HFFc6 (cell line): ENCODE measurements at regions not wholly inside any gene's neighbourhood (a gene's known extent, or its start where the extent isn't known, plus 50 kb on each side); places are given as distances from the start of the nearest gene placed in this dataset.

Experiments
- DNase-seq: peaks from one replicate; pipeline ENCODE4 v3.0.0-alpha.2; 2018
- H3K27ac Mint-ChIP-seq: 2 replicates; pipeline ENCODE4 v1.8.0; 2020; ENCODE audit warnings: mild to moderate bottlenecking, mixed read lengths
- H3K27me3 Mint-ChIP-seq: 2 replicates; pipeline ENCODE4 v1.8.0; 2021; ENCODE audit warnings: mild to moderate bottlenecking, moderate library complexity, mixed read lengths; ENCODE audit not compliant: insufficient read depth
- H3K36me3 Mint-ChIP-seq: 2 replicates; pipeline ENCODE4 v1.8.0; 2021; ENCODE audit warnings: low read depth, mixed read lengths
- H3K4me1 Mint-ChIP-seq: 2 replicates; pipeline ENCODE4 v1.8.0; 2020; ENCODE audit warnings: low read depth, mixed read lengths
- H3K4me3 Mint-ChIP-seq: 2 replicates; pipeline ENCODE4 v1.8.0; 2020; ENCODE audit warnings: mild to moderate bottlenecking, moderate library complexity, mixed read lengths
- H3K9me3 Mint-ChIP-seq: 2 replicates; pipeline ENCODE4 v1.8.0; 2020; ENCODE audit warnings: mild to moderate bottlenecking, mixed read lengths
- TF ChIP-seq, protein P1 (sequence below): fragments of 200-600 bp; sonication (generic); IDR thresholded peaks from 2 replicates; pipeline ENCODE4 v1.5.0; 2021; ENCODE audit warnings: antibody characterized with exemption, mild to moderate bottlenecking

GRCh38 chr1:34668063-34668462 is 86.8 kb upstream of the GJB5 start:
- TF ChIP-seq, protein P1, sequence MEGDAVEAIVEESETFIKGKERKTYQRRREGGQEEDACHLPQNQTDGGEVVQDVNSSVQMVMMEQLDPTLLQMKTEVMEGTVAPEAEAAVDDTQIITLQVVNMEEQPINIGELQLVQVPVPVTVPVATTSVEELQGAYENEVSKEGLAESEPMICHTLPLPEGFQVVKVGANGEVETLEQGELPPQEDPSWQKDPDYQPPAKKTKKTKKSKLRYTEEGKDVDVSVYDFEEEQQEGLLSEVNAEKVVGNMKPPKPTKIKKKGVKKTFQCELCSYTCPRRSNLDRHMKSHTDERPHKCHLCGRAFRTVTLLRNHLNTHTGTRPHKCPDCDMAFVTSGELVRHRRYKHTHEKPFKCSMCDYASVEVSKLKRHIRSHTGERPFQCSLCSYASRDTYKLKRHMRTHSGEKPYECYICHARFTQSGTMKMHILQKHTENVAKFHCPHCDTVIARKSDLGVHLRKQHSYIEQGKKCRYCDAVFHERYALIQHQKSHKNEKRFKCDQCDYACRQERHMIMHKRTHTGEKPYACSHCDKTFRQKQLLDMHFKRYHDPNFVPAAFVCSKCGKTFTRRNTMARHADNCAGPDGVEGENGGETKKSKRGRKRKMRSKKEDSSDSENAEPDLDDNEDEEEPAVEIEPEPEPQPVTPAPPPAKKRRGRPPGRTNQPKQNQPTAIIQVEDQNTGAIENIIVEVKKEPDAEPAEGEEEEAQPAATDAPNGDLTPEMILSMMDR = no peak
- no peak overlapping the region for H3K4me3 Mint-ChIP-seq

GRCh38 chr1:34670982-34671381 is 83.9 kb upstream of the GJB5 start:
- H3K27ac Mint-ChIP-seq = no peak overlapping the region
- DNase-seq = no peak
- H3K4me3 Mint-ChIP-seq = no peak overlapping the region
- H3K9me3 Mint-ChIP-seq = peaks cover 19% of the 10 kb centered on the region
- H3K4me1 Mint-ChIP-seq = no peaks in the 10 kb centered on the region
- TF ChIP-seq, protein P1 = no peak
- no peaks in the 10 kb centered on the region for H3K36me3 Mint-ChIP-seq
- H3K27me3 Mint-ChIP-seq = peaks cover 2% of the 10 kb centered on the region; the same call in 1 of the 2 replicates

More at GRCh38 chr1:34668063-34668462, 86.8 kb upstream of the GJB5 start:
- no peak overlapping the region for H3K27ac Mint-ChIP-seq
- H3K4me1 Mint-ChIP-seq = no peaks in the 10 kb centered on the region
- no peak for DNase-seq
- H3K36me3 Mint-ChIP-seq = no peaks in the 10 kb centered on the region
- H3K27me3 Mint-ChIP-seq = peaks cover 2% of the 10 kb centered on the region; the same call in 1 of the 2 replicates
- H3K9me3 Mint-ChIP-seq = peaks cover 19% of the 10 kb centered on the region

- TF ChIP-seq, protein P1 = no peak
- no peak overlapping the region for H3K27ac Mint-ChIP-seq
- peaks cover 19% of the 10 kb centered on the region for H3K9me3 Mint-ChIP-seq
- H3K4me1 Mint-ChIP-seq = no peaks in the 10 kb centered on the region
- H3K4me3 Mint-ChIP-seq = no peak overlapping the region
- H3K27me3 Mint-ChIP-seq = peaks cover 2% of the 10 kb centered on the region; the same call in 1 of the 2 replicates
- DNase-seq = no peak
- no peaks in the 10 kb centered on the region for H3K36me3 Mint-ChIP-seq
Observed at GRCh38 chr1:34671887-34672286, 83.0 kb upstream of the GJB5 start.

DNA sequence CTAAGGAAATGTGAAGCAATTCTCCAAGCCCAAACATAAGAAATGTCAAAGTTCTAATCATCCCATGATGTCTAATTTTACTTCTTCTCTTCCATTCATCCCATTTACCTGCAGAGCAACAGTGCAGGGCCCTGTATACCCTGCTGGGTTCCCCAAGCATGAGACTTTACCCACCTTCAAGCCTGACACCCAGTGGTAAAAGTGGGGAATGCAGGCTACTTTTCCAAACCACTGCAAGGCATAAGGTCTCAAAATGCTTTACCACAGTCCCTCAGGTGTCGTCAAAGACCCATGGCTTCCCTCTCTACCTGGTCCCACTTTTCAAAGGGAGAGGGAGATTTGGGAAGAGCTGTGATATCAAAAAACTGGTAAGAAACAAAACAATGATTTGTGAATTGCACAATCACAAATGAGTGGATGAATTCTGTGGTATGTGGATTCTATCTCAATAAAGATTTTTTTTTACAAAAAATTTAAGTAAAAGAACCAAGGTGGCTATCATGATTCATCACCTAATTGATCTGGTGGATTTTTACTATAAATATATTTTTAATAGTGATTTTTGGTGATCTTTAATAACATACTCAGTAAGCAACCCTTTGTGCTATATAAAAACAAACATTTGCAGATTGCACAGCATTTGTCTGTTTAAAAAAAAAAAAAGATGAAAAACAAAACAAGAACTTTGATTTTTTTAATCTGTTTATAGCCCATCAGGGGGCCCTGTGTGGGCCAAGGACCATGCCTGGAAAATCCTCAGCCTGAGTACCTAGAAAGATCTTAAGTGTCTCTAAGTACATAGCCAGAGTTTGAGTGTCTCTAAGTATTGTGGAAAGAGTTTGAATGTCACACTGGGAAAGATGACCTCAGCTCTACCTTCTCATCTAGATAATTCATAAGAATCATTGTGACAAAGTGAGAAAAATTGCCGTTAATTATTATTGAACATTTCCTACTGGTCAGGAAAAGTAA is 73.1 kb upstream of the GJB5 start:
- H3K36me3 Mint-ChIP-seq = no peaks in the 10 kb centered on the region
- no peaks in the 10 kb centered on the region for H3K4me1 Mint-ChIP-seq
- TF ChIP-seq, protein P1 = peak; percentile 85
- peaks cover 5% of the 10 kb centered on the region; the same call in 1 of the 2 replicates for H3K27me3 Mint-ChIP-seq
- no peaks in the 10 kb centered on the region for H3K9me3 Mint-ChIP-seq
- H3K4me3 Mint-ChIP-seq = no peak overlapping the region
- H3K27ac Mint-ChIP-seq = no peak overlapping the region
- peak; percentile 15 for DNase-seq

DNA sequence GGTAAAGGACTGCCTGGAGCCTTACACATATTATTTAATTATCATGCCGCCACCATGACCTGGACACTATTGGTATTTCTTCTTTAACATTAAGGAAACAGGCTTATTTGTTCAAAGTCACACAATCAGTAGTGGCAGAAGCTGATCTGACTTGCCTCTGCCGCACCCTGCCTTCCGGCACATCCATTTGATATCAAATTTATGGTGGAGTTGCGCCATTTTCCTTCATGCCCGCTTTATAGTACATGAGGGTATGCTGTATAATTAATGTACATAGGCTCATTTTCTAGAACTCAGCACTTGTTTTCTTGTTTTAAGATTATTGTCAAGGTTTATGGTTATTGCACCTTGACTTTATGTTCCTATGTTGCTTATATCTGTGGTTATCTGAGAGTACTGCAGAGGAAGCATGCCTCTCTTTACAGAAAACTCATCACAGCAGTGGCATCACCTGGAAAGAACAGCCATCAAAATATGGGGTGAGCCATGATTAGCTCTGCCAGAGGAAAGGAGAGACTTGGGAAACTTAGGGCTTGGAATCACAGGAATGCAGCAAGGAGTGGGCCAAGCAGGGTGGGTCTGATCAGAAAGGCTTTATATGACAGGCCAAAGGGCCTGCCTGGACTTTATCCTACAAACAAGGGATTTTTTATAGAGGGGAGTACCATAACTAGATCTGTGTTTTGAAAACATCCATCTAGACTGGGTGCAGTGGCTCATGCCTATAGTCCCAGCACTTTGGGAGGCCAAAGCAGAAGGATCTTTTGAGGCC is 72.2 kb upstream of the GJB5 start:
- TF ChIP-seq, protein P1 = no peak
- H3K4me3 Mint-ChIP-seq = no peak overlapping the region
- no peaks in the 10 kb centered on the region for H3K36me3 Mint-ChIP-seq
- no peak for DNase-seq
- H3K9me3 Mint-ChIP-seq = no peaks in the 10 kb centered on the region
- peaks cover 5% of the 10 kb centered on the region; the same call in 1 of the 2 replicates for H3K27me3 Mint-ChIP-seq
- no peaks in the 10 kb centered on the region for H3K4me1 Mint-ChIP-seq
- no peak overlapping the region for H3K27ac Mint-ChIP-seq
